ENCODE measurements at regions not wholly inside any gene's neighbourhood (a gene's known extent, or its start where the extent isn't known, plus 50 kb on each side); places are given as distances from the start of the nearest gene placed in this dataset.

DNA sequence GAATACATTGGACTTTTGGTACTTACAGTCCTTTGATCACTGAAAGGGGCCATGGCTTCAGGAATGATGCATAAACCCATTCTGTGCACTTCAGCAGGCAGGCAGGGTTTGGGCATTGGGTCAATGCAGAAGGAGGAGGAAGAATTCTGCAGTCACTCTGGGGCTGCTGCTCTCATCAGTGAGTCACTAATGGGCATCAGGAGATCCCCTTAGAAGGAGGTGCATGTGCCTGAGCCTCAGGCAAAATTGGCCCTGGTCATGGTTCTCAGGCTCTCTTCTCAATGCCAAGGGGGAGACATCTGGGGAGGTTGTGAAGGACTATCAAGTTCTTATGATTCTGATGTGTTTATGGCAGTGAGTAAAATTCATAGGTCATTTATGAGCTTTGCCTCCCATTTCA, 52.0 kb upstream of the TNP1 start:
- Histone ChIP-seq H3K4me1 (replicated peaks) (no peaks in the 10 kb centered on the region), H3K4me3 (no peak overlapping the region), H3K27ac (no peak overlapping the region), H3K9me3 (no peaks in the 10 kb centered on the region), H3K36me3 (no peaks in the 10 kb centered on the region), H3K27me3 (replicated peaks; ENCODE audit: insufficient read depth) (no peaks in the 10 kb centered on the region)
- intact Hi-C loops (cut with DNase I), result no loop called here
- TF ChIP-seq POLR2AphosphoS5 (IDR thresholded peaks at IDR 0.05), result no peak
- TF ChIP-seq, protein P1, sequence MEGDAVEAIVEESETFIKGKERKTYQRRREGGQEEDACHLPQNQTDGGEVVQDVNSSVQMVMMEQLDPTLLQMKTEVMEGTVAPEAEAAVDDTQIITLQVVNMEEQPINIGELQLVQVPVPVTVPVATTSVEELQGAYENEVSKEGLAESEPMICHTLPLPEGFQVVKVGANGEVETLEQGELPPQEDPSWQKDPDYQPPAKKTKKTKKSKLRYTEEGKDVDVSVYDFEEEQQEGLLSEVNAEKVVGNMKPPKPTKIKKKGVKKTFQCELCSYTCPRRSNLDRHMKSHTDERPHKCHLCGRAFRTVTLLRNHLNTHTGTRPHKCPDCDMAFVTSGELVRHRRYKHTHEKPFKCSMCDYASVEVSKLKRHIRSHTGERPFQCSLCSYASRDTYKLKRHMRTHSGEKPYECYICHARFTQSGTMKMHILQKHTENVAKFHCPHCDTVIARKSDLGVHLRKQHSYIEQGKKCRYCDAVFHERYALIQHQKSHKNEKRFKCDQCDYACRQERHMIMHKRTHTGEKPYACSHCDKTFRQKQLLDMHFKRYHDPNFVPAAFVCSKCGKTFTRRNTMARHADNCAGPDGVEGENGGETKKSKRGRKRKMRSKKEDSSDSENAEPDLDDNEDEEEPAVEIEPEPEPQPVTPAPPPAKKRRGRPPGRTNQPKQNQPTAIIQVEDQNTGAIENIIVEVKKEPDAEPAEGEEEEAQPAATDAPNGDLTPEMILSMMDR (IDR thresholded peaks at IDR 0.05), result no peak
- TF ChIP-seq POLR2A (IDR thresholded peaks at IDR 0.05), result no peak
- DNase-seq (ENCODE audit: low spot score), result no peak

- Histone ChIP-seq H3K36me3 (no peaks in the 10 kb centered on the region), H3K27me3 (replicated peaks; ENCODE audit: insufficient read depth) (no peaks in the 10 kb centered on the region), H3K27ac (no peak overlapping the region), H3K4me1 (replicated peaks) (no peaks in the 10 kb centered on the region), H3K4me3 (no peak overlapping the region), H3K9me3 (no peaks in the 10 kb centered on the region)
- 79% methylated on average over 3 of the region's 3 CpGs for WGBS
- intact Hi-C loops (cut with DNase I), result no loop called here
- no peak for DNase-seq (ENCODE audit: low spot score)
- TF ChIP-seq POLR2AphosphoS5 (IDR thresholded peaks at IDR 0.05), result no peak
- no peak for TF ChIP-seq POLR2A (IDR thresholded peaks at IDR 0.05)
- TF ChIP-seq, protein P1 (IDR thresholded peaks at IDR 0.05), result no peak
Measured at GRCh38 chr2:216911008-216911407, 51.1 kb upstream of the TNP1 start.

DNA sequence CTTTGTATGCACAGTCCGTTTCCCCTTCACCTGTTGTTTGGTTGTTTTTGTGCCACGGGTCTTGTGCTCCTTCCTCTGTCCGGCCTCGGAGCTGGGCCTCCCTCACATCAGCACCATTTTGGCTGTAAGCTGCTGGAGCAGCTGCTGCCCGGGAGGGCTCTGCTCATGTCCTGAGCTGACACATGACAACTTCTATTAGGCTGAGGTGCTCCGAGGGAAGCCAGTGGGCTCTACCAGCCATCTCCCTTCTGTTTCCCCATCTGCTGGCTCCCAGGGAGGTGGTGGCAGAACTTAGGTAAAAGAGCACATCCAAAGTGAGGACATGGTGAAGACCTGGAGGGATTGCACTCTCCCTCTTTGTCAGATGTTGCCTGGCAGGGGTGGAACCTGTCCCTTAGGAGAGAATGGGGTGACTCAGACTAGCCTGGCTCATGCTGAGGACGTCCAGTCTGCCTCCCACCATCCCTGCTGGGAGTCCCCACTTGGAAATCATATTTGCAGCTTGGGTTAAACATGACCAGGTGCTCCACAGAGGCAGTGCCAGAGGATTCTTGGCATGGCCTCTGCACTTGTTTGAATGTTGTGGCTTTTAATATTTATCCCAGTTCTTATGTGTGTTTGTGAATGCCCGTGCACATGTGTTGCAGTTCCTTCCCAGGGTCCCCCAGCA, 49.8 kb upstream of the TNP1 start:
- intact Hi-C loops (cut with DNase I), result no loop called here
- Histone ChIP-seq H3K4me3 (no peak overlapping the region), H3K4me1 (replicated peaks) (no peaks in the 10 kb centered on the region), H3K36me3 (no peaks in the 10 kb centered on the region), H3K27ac (no peak overlapping the region), H3K27me3 (replicated peaks; ENCODE audit: insufficient read depth) (no peaks in the 10 kb centered on the region), H3K9me3 (no peaks in the 10 kb centered on the region)
- TF ChIP-seq POLR2AphosphoS5 (IDR thresholded peaks at IDR 0.05) (no peak), POLR2A (IDR thresholded peaks at IDR 0.05) (no peak)
- TF ChIP-seq, protein P1 (IDR thresholded peaks at IDR 0.05), result no peak
- 77% methylated on average over 8 of the region's 8 CpGs for WGBS
- no peak for DNase-seq (ENCODE audit: low spot score)

Small RNA genes lying in the stretch of these regions (small RNA-seq; reads per million reads assigned to genes)
- gene RF01983, result 0 reads per million in 2 donors

Data from prostate gland (tissue), 2 donors.